Umbilical cord (tissue), 1 donor: ENCODE measurements at regions not wholly inside any gene's neighbourhood (a gene's known extent, or its start where the extent isn't known, plus 50 kb on each side); places are given as distances from the start of the nearest gene placed in this dataset.

Experiments
- DNase-seq: peaks from one replicate; pipeline ENCODE4 v3.0.0-alpha.2; 2015; ENCODE audit warnings: low spot score

- no peak for DNase-seq
Observed at GRCh38 chr12:23462546-23462945, 486.9 kb downstream of the SOX5 start.

- no peak for DNase-seq
Observed at GRCh38 chr12:23463172-23463571, 486.3 kb downstream of the SOX5 start.

GRCh38 chr12:23464241-23464812 is 485.1 kb downstream of the SOX5 start:
- no peak for DNase-seq

- DNase-seq = no peak
Observed at GRCh38 chr12:23472329-23472971, 477.0 kb downstream of the SOX5 start.

- no peak for DNase-seq
Observed at GRCh38 chr12:23473071-23473470, 476.4 kb downstream of the SOX5 start.

- no peak for DNase-seq
Observed at GRCh38 chr12:23474438-23474976, 475.0 kb downstream of the SOX5 start.
